HG03280 (cell line): ENCODE measurements at regions not wholly inside any gene's neighbourhood (a gene's known extent, or its start where the extent isn't known, plus 50 kb on each side); places are given as distances from the start of the nearest gene placed in this dataset.

Source experiments
- ATAC-seq: cut with Tn5 transposase; IDR thresholded peaks from one replicate; pipeline ENCODE4 v1.9.1; 2021; ENCODE audit warnings: mild to moderate bottlenecking, moderate library complexity; ENCODE audit not compliant: unreplicated experiment

DNA sequence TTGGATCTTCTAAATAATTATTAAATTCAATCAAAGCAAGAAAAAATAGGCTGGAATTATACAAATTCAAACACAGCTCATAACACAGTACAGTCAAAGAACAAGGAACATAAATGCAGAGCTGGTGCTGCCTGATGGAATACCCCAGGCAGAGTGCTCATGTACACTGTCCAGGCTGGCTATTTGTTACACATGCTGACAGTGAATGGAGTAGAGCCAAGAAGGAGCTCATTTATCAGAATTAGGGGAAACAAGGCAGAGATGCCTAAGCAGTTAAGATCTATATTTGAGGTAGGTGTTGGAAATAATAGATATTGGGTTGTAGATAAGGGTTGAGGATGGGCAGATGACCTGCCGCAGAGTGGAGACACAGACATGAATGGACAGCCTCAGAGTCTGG lies 788.2 kb upstream of the ARPP21 start:
- ATAC-seq: no peak

DNA sequence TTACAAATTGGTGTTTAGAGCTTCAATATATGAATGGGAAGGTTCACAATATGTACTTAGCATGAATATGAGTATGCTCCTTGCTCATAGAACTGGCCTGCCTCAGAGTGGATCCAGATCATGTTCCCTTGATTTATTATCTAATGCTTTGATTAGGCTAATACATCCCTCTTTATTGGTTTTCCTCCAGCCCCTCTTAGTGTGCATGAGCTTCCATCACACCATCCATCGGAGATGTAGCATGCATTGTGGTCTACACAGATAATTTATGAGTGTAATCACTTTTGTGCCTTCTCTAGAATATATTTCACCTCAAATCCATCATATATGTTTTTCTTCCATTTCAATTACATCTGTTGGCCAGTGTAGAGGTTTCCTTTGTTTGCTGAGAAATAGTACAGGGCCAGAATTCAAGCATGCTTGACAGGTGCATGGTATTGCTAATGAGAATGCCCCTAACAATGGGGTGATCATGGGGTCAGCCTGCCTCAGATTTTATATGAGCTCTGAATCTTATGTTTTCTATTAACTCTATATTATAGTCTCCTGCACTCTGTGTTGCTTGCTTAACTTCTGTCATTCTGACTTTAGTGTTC lies 786.4 kb upstream of the ARPP21 start:
- ATAC-seq: no peak

DNA sequence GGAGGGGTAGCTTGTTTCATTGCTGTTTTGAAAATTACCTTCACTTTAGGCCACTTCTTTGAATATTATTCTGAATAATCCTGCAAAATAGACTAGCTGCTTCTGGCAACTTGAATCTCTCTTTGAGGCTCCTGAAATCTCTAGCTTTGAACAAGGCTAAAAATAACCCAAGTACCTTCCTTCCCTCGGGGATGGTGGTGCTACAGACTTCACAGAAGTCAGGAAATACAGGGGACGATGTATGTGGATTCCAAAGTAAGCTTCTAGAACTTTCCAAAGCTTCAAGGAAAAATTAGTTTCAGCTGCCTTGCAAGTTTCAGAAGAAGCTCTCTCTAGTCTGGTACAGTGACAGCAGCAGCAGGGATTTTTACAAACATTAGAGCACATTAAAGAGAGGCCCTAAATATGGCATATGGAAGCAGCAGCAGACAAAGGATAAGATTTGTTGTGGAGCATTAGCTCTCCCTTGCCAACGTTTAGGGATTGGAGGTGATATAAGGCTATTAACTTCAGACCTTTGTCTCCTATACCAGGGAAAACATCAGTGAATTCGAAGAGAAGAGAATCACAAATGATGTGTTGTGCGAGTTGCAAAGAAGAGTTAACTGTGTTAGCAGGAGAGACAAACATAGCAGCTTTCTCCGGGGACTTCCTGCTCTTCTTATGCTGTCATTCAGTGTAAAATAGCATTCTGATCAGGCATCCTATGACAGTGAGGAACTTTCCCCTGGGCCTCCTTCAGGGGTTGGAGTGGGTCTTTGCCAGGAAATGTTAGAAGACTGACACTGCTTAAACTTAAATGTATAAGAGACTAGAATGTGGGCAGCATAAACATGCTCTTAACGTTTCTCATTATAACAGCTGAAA lies 783.0 kb upstream of the ARPP21 start:
- ATAC-seq: no peak

DNA sequence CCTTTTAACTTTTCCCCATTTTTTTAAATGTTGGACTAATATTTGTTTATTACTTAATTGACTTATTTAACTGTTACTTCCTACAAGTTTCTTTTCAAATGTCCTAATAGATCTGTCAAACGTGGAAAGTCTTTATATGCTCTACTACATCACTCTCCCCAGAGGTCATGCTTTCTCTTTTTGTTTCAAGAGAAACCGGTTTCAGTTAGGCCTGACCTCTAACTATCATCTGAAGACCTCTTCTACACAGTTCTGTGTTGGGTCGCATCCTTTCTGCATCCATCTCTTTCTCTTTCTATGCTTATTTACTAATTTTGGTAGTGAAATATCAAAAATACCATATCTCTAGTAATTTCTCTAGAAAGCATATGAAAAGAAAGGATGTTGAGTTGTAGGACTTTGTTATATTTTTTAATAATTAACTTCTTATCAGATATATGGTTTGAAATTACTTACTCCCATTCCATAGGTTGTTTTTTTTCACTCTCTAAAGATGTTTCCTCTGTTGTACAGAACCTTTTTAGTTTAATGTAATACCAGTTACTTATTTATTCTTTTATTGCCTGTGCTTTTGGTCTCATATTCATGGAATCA lies 781.2 kb upstream of the ARPP21 start:
- no peak for ATAC-seq

DNA sequence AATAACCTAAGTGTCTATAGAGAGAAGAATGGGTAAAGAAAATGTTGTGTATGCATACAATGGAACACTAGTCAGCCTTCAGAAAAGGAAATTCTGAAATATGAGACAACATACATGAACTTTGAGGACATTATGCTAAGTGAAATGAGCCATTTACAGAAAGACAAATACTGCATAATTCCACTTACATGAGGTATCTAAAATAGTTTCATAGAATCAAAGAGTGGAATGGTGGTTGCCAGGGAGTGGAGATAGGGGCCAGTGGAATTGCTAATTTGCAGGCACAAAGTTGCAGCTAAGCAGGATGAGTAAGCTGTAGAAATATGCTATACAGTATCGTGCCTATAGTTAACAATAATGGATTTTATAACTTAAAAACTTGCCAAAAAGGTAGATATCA lies 779.6 kb upstream of the ARPP21 start:
- no peak for ATAC-seq

DNA sequence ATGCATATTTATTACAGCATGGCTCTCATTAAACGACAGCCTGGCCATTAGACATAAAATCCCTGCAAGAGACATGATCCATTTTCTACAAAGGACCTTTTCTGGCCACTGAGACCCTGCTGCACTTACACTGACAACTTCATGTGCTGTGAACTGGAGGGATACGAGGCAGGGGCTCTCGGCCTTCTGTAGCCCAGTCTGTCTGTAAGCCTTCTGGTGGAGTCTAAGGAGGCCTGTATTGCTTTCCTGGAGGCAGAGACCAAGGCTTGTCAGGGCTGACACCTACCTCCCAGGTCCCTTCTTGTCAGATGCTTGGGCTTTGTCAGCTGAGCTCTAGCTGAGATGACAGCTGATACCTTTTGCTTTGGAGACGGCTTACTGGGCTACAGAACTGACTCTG lies 776.9 kb upstream of the ARPP21 start:
- ATAC-seq: no peak

DNA sequence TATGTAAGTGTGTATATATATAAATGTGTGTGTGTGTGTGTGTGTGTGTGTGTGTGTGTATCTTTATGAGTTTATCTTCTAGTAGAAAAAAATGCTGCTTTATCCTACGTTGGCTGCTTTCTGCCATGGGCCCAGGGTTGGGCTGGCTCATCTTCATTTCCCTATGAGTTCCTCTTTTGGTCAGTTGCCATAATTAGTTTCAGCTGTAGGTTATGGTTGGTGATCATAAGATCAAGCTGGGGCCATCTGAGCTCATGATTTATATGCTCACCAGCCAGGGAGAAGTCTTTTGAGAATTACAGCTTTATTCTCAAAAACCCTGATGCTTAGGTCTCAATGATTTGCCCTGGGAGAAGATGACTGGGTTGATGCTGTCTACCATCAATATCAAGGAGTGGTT lies 775.8 kb upstream of the ARPP21 start:
- ATAC-seq: no peak

DNA sequence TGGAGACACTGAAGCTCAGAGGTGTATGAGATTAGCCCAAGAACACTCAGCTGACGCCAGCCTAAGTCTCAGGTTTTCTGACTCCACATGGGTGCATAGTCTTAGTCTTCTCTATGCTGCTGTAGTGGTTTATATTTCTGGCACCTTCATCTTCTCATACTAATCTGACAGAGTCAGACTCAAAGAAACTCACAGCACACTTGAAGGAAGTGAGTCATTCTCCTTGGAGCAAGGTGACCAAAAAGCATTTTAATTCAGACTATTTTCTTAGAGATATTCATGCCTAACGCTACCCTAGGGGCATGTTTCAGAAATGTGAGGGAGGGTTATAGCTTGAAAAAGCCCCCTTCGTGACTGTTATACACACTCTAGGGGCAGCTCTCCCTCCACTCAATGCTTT lies 775.3 kb upstream of the ARPP21 start:
- no peak for ATAC-seq

DNA sequence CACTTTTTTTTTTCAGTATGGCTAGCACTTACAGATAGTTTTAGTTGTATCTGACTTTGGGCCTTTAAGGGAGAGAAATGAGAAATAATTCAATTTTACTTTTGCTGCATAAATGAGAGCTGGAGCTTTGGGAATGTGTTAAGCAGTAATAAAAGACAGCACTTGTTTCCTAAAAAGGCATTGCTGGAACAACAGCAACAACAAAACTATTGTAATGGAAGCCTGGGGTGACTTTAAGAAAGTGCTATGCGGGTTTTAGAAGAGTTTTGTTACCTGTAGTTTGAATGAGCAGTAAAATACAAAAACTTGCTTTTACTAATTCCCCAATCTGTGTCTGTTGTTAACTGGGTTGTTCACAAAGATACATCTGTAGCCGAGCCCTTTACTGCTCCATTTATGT lies 774.0 kb upstream of the ARPP21 start:
- no peak for ATAC-seq

DNA sequence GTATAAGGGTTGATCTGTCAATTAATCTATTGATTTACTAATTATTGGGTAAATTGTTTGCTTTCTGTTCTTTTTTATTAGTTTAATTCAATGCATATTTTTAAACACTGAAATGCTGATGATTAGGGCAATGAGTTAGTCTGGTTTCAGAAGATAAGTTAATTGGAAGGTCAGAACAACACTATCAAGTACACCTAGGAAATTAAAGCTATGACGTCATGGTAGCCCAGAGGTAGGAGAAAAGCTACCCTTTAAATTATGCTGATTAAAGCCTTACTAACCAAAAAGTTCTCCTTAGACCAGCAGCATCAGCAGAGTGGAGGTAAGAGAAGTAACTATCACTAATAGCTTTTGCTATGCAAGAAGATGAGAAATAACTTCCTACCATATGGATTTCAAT lies 770.4 kb upstream of the ARPP21 start:
- ATAC-seq: no peak

DNA sequence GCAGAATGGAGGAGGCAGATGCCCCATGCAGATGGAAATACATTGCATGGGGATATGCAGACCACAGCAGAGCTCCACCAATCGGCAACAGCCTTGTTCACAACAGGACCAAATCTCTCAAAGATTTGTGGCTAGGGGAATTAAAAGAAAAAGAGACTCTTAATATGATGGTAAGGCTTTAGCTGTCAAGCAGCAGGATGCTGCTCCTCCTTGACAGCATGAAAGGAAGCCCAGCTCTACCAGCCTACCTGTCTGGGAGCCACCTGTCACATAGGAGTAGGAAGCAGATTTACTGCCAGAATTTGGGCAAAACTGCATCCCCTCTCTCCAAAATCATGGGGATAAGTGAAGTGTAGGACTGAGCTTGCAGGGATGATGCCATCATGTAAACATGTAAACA lies 769.6 kb upstream of the ARPP21 start:
- no peak for ATAC-seq

DNA sequence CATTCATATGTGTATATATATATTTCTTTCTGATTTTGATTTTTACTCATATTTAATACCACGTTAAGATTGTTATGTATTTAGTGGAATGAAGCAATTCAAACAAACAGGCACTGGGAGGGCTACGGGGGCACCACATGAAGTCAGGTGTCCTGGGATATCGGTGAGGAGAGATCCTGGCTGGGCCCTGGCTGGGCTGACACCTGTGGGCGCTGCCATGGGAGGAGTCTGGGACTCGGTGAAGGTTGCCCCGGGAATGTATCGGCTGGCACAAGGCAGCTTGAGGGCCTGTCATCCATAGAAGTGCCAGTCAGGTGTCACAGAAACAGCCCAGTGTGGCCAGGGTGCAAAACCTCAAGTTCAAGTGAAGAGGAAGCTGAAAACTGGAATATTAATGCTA lies 766.9 kb upstream of the ARPP21 start:
- no peak for ATAC-seq

DNA sequence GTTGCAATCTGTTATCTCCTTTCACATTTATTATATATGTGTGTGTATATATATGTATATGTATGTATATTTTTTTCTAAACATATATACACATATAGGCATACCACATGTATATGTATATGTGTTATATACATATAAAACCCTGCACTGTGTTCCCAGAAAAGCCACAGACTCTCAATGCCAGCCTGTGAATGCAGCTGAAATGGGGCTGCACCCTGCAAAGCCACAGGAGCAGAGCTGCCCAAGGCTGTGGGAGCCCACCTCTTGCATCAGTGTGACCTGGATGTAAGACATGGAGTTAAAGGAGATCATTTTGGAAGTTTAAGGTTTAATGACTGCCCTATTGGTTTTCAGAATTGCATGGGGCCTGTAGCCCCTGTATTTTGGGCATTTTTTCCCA lies 762.3 kb upstream of the ARPP21 start:
- no peak for ATAC-seq

DNA sequence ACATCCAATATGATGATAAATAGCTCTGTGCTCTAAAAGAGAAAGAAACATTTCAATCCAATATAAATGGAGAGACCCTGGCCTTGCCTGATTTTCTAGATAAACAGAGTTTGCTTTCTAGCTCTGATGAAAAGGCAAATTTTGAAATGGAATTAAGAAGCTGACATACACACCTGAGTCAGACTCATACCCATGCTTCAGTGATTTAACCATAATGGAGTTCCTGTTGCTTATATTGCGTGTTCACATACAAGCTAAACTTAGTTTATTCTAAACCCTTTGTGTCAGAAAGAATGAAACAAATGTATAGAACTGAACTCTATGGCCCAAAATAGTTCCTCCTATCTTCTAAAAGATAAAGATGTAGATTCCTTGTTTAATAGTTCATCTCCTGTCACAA lies 760.8 kb upstream of the ARPP21 start:
- ATAC-seq: no peak

DNA sequence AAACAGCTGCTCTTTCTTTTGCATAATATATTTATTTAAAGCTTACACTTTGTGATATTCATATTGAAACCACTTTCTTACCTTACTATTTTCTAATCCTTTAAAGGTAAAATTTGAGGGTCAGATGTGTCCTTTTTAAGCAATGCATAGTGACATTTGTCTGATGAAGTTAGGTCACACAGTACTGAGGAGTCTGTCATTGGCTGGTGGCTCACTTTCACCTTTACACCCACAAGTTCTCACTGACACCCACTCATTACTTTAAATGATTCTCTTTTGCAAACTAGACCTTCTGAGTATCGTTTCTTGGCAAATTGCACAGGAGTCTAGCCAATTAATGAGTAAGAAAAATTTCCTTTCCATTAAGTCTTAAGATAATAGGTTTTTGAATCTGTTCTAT lies 758.3 kb upstream of the ARPP21 start:
- ATAC-seq: no peak

DNA sequence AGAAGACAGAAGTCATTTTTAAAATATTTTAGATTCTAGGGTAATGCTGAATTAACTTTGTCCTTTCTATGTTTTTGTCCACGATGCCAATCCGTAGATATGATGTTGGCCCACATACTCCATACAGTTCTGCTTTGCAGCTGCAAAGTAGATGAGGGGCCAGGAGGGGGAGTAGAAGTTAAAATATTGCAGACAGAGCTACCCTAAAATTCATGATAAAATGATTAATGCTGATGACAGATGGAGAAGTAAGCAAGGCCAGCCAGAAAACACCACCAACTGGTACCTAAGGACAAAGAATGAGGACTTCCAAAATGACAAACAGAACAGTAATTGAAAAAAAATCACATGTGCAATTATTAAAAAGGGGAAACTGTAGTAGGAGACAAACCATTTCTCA lies 756.6 kb upstream of the ARPP21 start:
- ATAC-seq: no peak

DNA sequence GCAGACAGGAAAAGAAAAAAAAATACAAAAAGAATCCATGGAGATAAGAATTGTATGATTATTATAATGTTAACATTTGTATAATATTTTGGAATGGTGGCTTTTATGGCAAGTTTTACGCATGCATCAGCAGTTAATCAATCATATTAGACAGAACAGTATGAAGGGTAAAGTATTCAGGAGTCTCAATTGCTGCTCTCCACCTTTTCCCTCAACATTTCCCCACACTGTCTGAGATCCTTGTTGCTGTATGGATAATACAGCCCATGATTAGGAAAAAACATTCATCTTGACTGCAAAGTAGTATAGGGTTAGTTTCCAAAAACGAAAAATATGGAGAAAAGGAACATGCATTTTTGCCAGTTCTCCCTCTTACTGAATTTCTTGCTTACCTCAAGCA lies 755.3 kb upstream of the ARPP21 start:
- no peak for ATAC-seq

DNA sequence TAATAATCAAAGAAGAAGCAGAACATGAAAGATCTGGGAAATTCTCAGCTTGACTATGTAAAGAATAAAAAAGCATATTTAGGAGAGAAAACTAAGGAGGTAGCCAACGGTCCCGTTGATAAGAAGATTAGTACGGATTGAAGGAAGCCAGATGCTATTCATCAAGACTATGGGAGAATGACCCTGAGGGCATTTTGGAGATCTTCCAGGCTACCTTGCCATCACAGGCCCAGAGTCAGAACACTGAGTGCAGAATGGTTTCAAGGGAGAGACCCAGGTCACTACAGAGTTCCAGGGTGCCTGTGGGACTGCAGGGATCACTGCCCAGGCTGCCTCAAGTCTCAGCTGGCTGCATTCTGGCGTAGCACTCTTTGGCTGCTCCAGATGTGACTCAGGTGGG lies 752.9 kb upstream of the ARPP21 start:
- ATAC-seq: no peak

DNA sequence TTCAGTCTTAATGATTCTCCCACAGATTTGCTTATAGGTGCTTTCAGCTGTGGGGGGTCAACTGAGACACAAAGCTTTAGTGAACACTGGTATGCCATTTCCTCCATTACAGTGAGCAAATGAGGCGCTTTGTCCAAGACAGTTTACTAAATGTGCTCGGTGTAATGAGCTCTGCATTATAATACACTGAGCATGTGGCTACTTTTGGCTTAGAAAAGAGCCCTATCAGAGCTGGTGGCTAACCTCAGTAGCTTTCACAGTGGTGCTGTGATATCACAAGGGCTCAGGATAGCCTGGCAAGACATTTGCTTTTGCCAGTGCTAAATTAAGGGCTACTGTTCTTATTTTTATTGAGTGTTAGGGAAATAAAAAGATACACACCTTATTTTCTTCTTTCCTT lies 749.7 kb upstream of the ARPP21 start:
- ATAC-seq: no peak

DNA sequence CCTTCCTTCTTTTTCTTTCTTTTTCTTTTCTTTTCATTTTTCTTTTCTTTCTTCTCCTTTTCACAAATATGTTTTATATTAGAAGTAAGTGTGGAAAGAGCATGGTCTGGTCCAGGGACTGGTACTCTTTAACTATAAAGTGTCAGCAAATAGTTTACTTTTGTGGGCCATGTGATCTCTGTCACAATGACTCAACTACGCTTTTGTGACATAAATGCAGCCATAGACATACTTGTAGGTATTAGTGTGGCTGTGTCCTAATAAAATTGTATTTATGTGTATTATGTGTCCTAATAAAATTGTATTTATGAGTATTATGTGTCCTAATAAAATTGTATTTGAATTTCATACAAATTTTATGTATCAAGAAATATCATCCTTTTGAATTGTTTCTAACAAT lies 749.1 kb upstream of the ARPP21 start:
- no peak for ATAC-seq

DNA sequence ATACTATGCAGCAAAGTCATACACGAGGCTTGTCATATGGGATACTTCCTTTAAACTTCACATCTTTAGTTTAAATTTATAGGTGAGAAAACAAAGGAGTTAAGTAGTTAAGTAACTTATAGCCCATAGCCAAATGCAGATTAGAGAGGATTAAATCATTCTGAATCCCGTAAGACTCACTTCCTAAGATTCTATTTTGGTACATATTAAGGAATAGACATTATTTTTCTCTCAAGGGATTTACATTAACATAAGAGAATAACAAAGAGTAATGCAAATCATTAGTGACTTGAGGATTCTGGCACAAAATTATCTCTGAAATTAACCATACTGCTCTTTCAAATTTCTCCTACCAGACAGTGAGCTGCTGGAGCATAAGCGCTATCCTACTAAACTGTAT lies 747.4 kb upstream of the ARPP21 start:
- no peak for ATAC-seq

DNA sequence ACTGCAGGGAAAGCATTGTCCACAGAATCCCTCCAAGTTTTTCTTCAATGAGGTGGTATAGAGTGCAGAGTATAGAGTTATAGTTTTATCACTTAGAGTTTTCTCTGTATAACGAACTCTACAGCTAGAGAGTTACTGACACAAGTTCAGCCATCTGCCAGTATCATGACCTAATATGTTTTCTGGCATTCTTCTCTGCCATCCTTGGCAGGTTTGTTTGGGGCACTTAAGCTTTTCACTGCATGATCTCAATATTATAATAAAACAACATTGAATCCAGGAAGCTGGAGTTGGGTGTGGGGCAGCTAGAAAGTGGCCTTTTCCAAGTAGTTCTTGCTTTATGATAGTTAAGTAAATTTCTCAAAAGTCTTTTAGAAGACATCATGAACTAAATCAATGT lies 743.5 kb upstream of the ARPP21 start:
- no peak for ATAC-seq
